ENCODE measurements at regions not wholly inside any gene's neighbourhood (a gene's known extent, or its start where the extent isn't known, plus 50 kb on each side); places are given as distances from the start of the nearest gene placed in this dataset.

DNA sequence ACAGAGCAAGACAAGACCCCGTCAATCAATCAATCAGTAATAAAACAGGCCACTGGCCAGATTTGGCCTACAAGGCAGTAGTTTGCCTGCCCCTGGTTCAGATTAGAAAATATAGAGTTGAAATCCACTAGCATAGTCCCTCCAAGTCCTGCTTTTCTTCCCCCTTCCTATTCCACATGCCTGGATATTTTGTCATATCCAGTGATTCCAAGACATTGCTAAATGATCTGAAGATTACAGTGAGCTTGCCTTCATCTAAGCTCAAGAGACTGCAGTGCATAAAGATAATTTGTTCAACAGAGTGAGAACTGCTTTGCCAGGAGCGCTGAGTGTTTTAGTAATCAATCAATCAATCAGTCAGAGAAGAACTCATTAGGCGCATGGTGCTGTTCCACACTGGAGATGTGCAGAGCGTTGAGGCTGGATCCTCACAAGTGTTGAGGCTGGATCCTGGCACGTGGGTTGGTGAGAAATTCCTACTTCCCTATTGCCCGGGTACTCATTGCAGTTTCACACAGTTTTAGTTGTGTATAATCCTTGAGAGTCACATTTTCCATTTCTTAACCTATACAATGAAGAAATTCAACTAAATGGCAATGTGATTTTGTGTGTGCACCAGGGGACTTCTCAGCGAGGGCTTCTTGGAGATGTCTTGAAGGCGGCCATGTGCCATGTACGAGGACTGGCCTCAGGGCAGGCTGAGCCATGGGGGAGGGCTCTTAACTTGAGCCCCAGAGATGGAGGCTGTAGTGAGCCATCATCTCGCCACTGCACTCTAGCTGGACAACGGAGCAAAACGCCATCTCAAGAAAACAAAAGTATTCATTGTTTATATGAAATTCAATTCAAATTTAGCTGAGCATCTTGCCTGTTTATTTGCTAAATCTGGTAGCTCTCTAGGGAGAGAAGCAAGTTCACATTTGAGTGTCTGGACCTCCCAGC, 76.3 kb downstream of the TOMM20 start:
- Histone ChIP-seq H3K4me2 (ENCODE audit: low read length) (no peak overlapping the region), H3K79me2 (ENCODE audit: insufficient read depth, low read length) (no peaks in the 10 kb centered on the region), H3K9me3 (ENCODE audit: control insufficient read depth in 1 of 2, insufficient read depth in 1 of 2, low read depth in 1 of 2, low read length in 2 of 2) (no peaks in the 10 kb centered on the region), H3K9me2 (ENCODE audit: insufficient read depth) (no peaks in the 10 kb centered on the region), H3K27ac (ENCODE audit: low read depth, low read length) (no peak overlapping the region), H2AFZ (ENCODE audit: low read depth, low read length, poor library complexity, severe bottlenecking) (no peak overlapping the region), H4K20me1 (ENCODE audit: insufficient read depth) (no peaks in the 10 kb centered on the region), H3K27me3 (ENCODE audit: insufficient read depth, low read length) (no peaks in the 10 kb centered on the region), H3K36me3 (ENCODE audit: control insufficient read depth in 1 of 2, insufficient read depth in 2 of 2, low read length in 2 of 2) (no peaks in the 10 kb centered on the region), H3K4me3 (replicated peaks in 1 of 2; ENCODE audit: low read depth in 1 of 2, low read length in 2 of 2) (no peak overlapping the region), H3K4me1 (ENCODE audit: control insufficient read depth in 1 of 2, insufficient read depth in 2 of 2, low read length in 2 of 2) (peaks cover 0 to 11% of the 10 kb centered on the region in 2 experiments; a peak in 2 of 4 replicates), H3K9ac (ENCODE audit: low read length) (no peak overlapping the region)
- BruUV-seq (replicated peaks): no TSS peak
- POLR2A ChIA-PET: no interaction called here
- CTCF ChIA-PET: interaction anchor here (0.6 kb wide), 1 partner anchor 457 kb away, joined by 3 read pairs; no protein-coding TSS in a partner anchor
- RAD21 ChIA-PET (ENCODE audit: low non-redundant PET in 1 of 2, low total read pairs in 2 of 2, uncharacterized antibody in 2 of 2, unreplicated experiment in 2 of 2): no interaction called here
- TF ChIP-seq EZH2 (IDR thresholded peaks at IDR 0.05) (no peak), ZFX (IDR thresholded peaks at IDR 0.05) (no peak), TCF7L2 (IDR thresholded peaks at IDR 0.05; ENCODE audit: borderline replicate concordance, extremely low read depth, insufficient read depth, insufficient read length) (no peak), SIN3A (IDR thresholded peaks at IDR 0.05; ENCODE audit: low read depth) (no peak)
- TF ChIP-seq, protein P1, sequence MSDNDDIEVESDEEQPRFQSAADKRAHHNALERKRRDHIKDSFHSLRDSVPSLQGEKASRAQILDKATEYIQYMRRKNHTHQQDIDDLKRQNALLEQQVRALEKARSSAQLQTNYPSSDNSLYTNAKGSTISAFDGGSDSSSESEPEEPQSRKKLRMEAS (IDR thresholded peaks at IDR 0.05): no peak
- TF ChIP-seq, protein P2, sequence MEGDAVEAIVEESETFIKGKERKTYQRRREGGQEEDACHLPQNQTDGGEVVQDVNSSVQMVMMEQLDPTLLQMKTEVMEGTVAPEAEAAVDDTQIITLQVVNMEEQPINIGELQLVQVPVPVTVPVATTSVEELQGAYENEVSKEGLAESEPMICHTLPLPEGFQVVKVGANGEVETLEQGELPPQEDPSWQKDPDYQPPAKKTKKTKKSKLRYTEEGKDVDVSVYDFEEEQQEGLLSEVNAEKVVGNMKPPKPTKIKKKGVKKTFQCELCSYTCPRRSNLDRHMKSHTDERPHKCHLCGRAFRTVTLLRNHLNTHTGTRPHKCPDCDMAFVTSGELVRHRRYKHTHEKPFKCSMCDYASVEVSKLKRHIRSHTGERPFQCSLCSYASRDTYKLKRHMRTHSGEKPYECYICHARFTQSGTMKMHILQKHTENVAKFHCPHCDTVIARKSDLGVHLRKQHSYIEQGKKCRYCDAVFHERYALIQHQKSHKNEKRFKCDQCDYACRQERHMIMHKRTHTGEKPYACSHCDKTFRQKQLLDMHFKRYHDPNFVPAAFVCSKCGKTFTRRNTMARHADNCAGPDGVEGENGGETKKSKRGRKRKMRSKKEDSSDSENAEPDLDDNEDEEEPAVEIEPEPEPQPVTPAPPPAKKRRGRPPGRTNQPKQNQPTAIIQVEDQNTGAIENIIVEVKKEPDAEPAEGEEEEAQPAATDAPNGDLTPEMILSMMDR (IDR thresholded peaks at IDR 0.05 in 2 of 3, conservative IDR thresholded peaks at IDR 0.05 in 1 of 3; ENCODE audit: borderline replicate concordance in 1 of 3, insufficient read depth in 1 of 3, low read depth in 2 of 3, low read length in 2 of 3): no peak
- ATAC-seq: no peak
- DNase-seq (ENCODE audit: low read depth, low spot score): no peak
- intact Hi-C loops (cut with micrococcal nuclease): no loop called here
